ENCODE measurements at regions not wholly inside any gene's neighbourhood (a gene's known extent, or its start where the extent isn't known, plus 50 kb on each side); places are given as distances from the start of the nearest gene placed in this dataset.

GRCh38 chr13:110097013-110097412 lies 209.9 kb downstream of the COL4A1 start:
- H3K36me3 Mint-ChIP-seq = no peaks in the 10 kb centered on the region

GRCh38 chr13:110092831-110093247 lies 214.1 kb downstream of the COL4A1 start:
- H3K27me3 Mint-ChIP-seq = no peaks in the 10 kb centered on the region
- no peak overlapping the region for H3K4me3 Mint-ChIP-seq
- H3K27ac Mint-ChIP-seq = no peak overlapping the region
- no peaks in the 10 kb centered on the region for H3K4me1 Mint-ChIP-seq
- H3K9me3 Mint-ChIP-seq = peaks cover 2% of the 10 kb centered on the region
- H3K36me3 Mint-ChIP-seq = no peaks in the 10 kb centered on the region

More at GRCh38 chr13:110097013-110097412, 209.9 kb downstream of the COL4A1 start:
- H3K27me3 Mint-ChIP-seq = peaks cover 4% of the 10 kb centered on the region
- no peak overlapping the region for H3K4me3 Mint-ChIP-seq
- no peaks in the 10 kb centered on the region for H3K4me1 Mint-ChIP-seq
- peaks cover 15% of the 10 kb centered on the region for H3K9me3 Mint-ChIP-seq
- no peak overlapping the region for H3K27ac Mint-ChIP-seq

GRCh38 chr13:110089815-110090214 lies 217.1 kb downstream of the COL4A1 start:
- Mint-ChIP-seq H3K4me3 (no peak overlapping the region), H3K9me3 (no peaks in the 10 kb centered on the region), H3K27me3 (no peaks in the 10 kb centered on the region), H3K36me3 (no peaks in the 10 kb centered on the region), H3K4me1 (no peaks in the 10 kb centered on the region), H3K27ac (no peak overlapping the region)

GRCh38 chr13:110089100-110089499 lies 217.9 kb downstream of the COL4A1 start:
- H3K4me1 Mint-ChIP-seq = no peaks in the 10 kb centered on the region
- no peak overlapping the region for H3K27ac Mint-ChIP-seq
- H3K4me3 Mint-ChIP-seq = no peak overlapping the region
- peaks cover 5% of the 10 kb centered on the region for H3K9me3 Mint-ChIP-seq
- H3K36me3 Mint-ChIP-seq = no peaks in the 10 kb centered on the region
- no peaks in the 10 kb centered on the region for H3K27me3 Mint-ChIP-seq

- Mint-ChIP-seq H3K4me3 (no peak overlapping the region), H3K4me1 (no peaks in the 10 kb centered on the region), H3K27me3 (peaks cover 7% of the 10 kb centered on the region), H3K27ac (no peak overlapping the region), H3K9me3 (peaks cover 6% of the 10 kb centered on the region), H3K36me3 (no peaks in the 10 kb centered on the region)
These were observed 233.0 kb downstream of the COL4A1 start for GRCh38 chr13:110073982-110074381.

- no peaks in the 10 kb centered on the region for H3K4me1 Mint-ChIP-seq
- H3K9me3 Mint-ChIP-seq = no peaks in the 10 kb centered on the region
- H3K4me3 Mint-ChIP-seq = no peak overlapping the region
These were observed 236.3 kb downstream of the COL4A1 start for GRCh38 chr13:110070511-110071120.

GRCh38 chr13:110070046-110070445 lies 236.9 kb downstream of the COL4A1 start:
- Mint-ChIP-seq H3K36me3 (no peaks in the 10 kb centered on the region), H3K4me3 (no peak overlapping the region), H3K9me3 (no peaks in the 10 kb centered on the region), H3K4me1 (no peaks in the 10 kb centered on the region), H3K27ac (no peak overlapping the region), H3K27me3 (no peaks in the 10 kb centered on the region)

More at GRCh38 chr13:110070511-110071120, 236.3 kb downstream of the COL4A1 start:
- H3K36me3 Mint-ChIP-seq = no peaks in the 10 kb centered on the region
- no peak overlapping the region for H3K27ac Mint-ChIP-seq
- no peaks in the 10 kb centered on the region for H3K27me3 Mint-ChIP-seq

GRCh38 chr13:110068176-110068473 lies 238.8 kb downstream of the COL4A1 start:
- Mint-ChIP-seq H3K4me3 (no peak overlapping the region), H3K36me3 (no peaks in the 10 kb centered on the region), H3K27ac (no peak overlapping the region)

GRCh38 chr13:110067355-110068175 lies 239.4 kb downstream of the COL4A1 start:
- Mint-ChIP-seq H3K27ac (no peak overlapping the region), H3K36me3 (no peaks in the 10 kb centered on the region), H3K9me3 (no peaks in the 10 kb centered on the region), H3K27me3 (no peaks in the 10 kb centered on the region), H3K4me3 (no peak overlapping the region), H3K4me1 (no peaks in the 10 kb centered on the region)

More at GRCh38 chr13:110068176-110068473, 238.8 kb downstream of the COL4A1 start:
- Mint-ChIP-seq H3K4me1 (no peaks in the 10 kb centered on the region), H3K27me3 (no peaks in the 10 kb centered on the region), H3K9me3 (no peaks in the 10 kb centered on the region)

- Mint-ChIP-seq H3K27ac (no peak overlapping the region), H3K4me1 (no peaks in the 10 kb centered on the region), H3K9me3 (no peaks in the 10 kb centered on the region)
These were observed 241.2 kb downstream of the COL4A1 start for GRCh38 chr13:110065780-110066179.

GRCh38 chr13:110063490-110064421 lies 243.2 kb downstream of the COL4A1 start:
- no peak overlapping the region for H3K27ac Mint-ChIP-seq
- no peaks in the 10 kb centered on the region for H3K36me3 Mint-ChIP-seq
- no peaks in the 10 kb centered on the region for H3K27me3 Mint-ChIP-seq
- no peaks in the 10 kb centered on the region for H3K9me3 Mint-ChIP-seq
- no peaks in the 10 kb centered on the region for H3K4me1 Mint-ChIP-seq
- H3K4me3 Mint-ChIP-seq = no peak overlapping the region

More at GRCh38 chr13:110065780-110066179, 241.2 kb downstream of the COL4A1 start:
- H3K36me3 Mint-ChIP-seq = no peaks in the 10 kb centered on the region
- H3K27me3 Mint-ChIP-seq = no peaks in the 10 kb centered on the region
- H3K4me3 Mint-ChIP-seq = no peak overlapping the region

GRCh38 chr13:110062777-110063442 lies 244.0 kb downstream of the COL4A1 start:
- Mint-ChIP-seq H3K9me3 (no peaks in the 10 kb centered on the region), H3K4me1 (no peaks in the 10 kb centered on the region), H3K27ac (no peak overlapping the region), H3K27me3 (no peaks in the 10 kb centered on the region), H3K36me3 (no peaks in the 10 kb centered on the region), H3K4me3 (no peak overlapping the region)

GRCh38 chr13:110062077-110062776 lies 244.7 kb downstream of the COL4A1 start:
- no peak overlapping the region for H3K27ac Mint-ChIP-seq
- no peaks in the 10 kb centered on the region for H3K27me3 Mint-ChIP-seq
- no peak overlapping the region for H3K4me3 Mint-ChIP-seq
- H3K9me3 Mint-ChIP-seq = no peaks in the 10 kb centered on the region
- no peaks in the 10 kb centered on the region for H3K4me1 Mint-ChIP-seq
- no peaks in the 10 kb centered on the region for H3K36me3 Mint-ChIP-seq

GRCh38 chr13:110061270-110061669 lies 245.7 kb downstream of the COL4A1 start:
- Mint-ChIP-seq H3K9me3 (no peaks in the 10 kb centered on the region), H3K27ac (no peak overlapping the region), H3K4me1 (no peaks in the 10 kb centered on the region), H3K36me3 (no peaks in the 10 kb centered on the region), H3K4me3 (no peak overlapping the region), H3K27me3 (no peaks in the 10 kb centered on the region)

- Mint-ChIP-seq H3K4me1 (no peaks in the 10 kb centered on the region), H3K27ac (no peak overlapping the region), H3K36me3 (no peaks in the 10 kb centered on the region), H3K4me3 (no peak overlapping the region), H3K9me3 (no peaks in the 10 kb centered on the region), H3K27me3 (no peaks in the 10 kb centered on the region)
These were observed 249.9 kb downstream of the COL4A1 start for GRCh38 chr13:110057052-110057451.

Data from activated naive CD4-positive, alpha-beta T cell treated with anti-CD3 and anti-CD28 coated beads, Interleukin-2, amount 50 U/mL, for 24 hours (primary cell).